IPS-11a (cell line): ENCODE measurements at regions not wholly inside any gene's neighbourhood (a gene's known extent, or its start where the extent isn't known, plus 50 kb on each side); places are given as distances from the start of the nearest gene placed in this dataset.

Experiments used
- H3K4me3 ChIP-seq: one replicate; pipeline ENCODE4 v1.5.1; 2013; ENCODE audit warnings: low read depth, low read length, control low read depth

- H3K4me3 ChIP-seq = no peak overlapping the region
Observed at GRCh38 chr7:67738145-67738544, 741.5 kb downstream of the TYW1 start.

DNA sequence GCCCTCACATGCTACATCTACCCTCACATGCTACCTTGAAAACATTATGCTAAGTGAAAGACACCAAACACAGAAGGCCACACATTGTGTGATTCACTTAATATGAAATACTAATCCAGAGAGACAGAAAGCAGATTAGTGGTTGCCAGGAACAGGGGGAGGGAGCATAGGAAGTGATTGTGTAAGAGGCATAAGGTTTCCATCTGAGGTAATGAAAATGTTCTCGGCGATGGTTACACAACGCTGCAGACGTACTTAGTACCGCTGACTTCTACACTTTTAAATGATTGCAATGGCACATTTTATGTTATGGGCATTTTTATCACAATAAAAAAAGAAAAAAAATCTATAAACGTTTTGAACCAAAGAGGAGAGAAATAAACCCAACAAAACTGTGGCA, 742.3 kb downstream of the TYW1 start:
- no peak overlapping the region for H3K4me3 ChIP-seq

- no peak overlapping the region for H3K4me3 ChIP-seq
Observed at GRCh38 chr7:67743501-67743900, 746.9 kb downstream of the TYW1 start.

GRCh38 chr7:67752227-67752626, 755.6 kb downstream of the TYW1 start:
- no peak overlapping the region for H3K4me3 ChIP-seq

GRCh38 chr7:67753891-67754290, 757.3 kb downstream of the TYW1 start:
- H3K4me3 ChIP-seq = no peak overlapping the region

GRCh38 chr7:67754651-67755050, 758.0 kb downstream of the TYW1 start:
- no peak overlapping the region for H3K4me3 ChIP-seq

DNA sequence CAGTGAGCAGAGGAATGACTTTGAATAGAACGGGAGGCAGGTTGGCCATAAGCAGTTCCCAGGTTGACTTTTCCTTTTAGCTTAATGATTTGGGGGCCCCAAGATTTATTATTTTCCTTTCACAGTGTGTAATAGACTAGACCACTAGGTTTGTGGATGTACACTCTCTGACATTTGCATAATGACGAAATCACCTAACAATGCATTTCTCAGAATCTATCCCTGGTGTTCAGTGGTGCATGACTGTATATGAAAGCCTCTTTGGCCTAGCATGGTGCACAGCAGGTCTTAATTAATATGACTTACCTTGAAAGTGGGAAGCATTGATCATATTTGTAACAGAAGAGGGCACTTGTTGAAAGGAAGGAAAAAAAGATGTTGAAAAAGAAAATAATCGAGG, 761.9 kb downstream of the TYW1 start:
- no peak overlapping the region for H3K4me3 ChIP-seq

DNA sequence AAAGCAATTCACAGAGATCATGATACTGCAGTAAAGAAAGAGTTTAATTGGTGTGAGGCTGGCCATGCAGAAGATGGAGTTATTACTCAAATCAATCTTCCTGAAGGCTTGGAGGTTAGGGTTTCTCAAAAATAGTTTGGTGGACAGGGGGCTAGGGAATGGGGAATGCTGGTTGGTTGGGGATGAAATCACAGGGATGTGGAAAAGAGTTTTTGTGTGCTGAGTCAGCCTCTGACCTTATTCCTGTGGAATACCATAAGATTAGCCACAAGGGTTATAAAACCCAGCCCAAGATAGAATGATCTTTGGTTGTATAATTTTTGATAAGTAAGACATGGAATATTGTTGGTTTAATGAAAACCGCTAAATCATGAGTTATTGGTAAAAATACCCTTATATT, 764.3 kb downstream of the TYW1 start:
- no peak overlapping the region for H3K4me3 ChIP-seq

GRCh38 chr7:67762516-67762915, 765.9 kb downstream of the TYW1 start:
- no peak overlapping the region for H3K4me3 ChIP-seq

DNA sequence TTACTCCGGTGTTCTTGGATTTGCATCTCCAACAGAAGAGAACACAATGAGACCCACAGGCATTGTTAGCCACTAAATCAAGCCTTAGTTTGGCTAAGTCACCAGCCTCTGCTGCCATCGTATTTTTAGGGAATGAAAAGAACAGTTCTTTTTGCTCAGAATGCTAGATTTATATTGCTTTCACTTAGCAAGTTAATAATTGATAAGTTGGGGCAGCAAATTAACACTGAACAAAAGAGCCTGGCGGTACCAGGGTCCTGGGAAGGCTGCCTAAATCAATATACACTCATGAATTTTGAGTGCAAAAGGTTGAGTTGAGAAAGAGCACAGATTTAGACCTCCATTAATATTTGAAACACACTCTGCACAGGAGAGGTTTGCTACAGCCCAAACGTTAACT, 767.7 kb downstream of the TYW1 start:
- H3K4me3 ChIP-seq = no peak overlapping the region

DNA sequence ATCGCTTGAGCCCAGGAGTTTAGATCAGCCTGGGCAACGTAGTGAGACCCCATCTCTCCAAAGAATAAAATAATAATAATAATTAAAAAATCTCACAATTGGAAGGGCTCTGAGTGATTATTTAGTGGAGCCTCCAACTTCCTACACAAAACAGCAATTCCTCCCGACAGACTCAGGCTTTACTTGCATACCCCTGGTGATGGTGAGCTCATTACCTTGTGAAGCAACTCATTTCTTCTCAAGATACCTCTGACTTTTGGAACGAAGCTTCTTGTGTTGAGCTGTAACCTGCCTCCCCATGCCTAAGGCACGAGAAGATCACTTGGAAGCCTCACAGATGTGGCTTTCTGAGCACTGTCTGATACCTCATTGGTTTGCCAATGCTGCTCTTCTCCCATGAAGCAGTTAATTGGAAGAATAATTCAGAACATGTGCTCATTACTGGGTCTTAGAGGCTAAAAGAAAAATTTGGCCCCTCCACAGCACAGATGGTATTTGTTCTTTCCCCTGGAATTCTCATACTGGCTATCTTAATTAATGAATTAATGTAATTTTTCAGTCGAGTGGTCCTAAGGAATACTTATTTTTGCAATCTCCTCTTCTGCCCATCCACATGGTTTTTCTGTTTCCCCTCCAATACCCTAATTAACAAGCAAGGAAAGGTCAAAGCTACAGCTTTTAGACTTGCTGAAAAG, 769.0 kb downstream of the TYW1 start:
- no peak overlapping the region for H3K4me3 ChIP-seq

GRCh38 chr7:67766906-67767410, 770.3 kb downstream of the TYW1 start:
- no peak overlapping the region for H3K4me3 ChIP-seq

- H3K4me3 ChIP-seq = no peak overlapping the region
Observed at GRCh38 chr7:67771846-67772605, 775.4 kb downstream of the TYW1 start.

- no peak overlapping the region for H3K4me3 ChIP-seq
Observed at GRCh38 chr7:67773081-67773480, 776.4 kb downstream of the TYW1 start.

DNA sequence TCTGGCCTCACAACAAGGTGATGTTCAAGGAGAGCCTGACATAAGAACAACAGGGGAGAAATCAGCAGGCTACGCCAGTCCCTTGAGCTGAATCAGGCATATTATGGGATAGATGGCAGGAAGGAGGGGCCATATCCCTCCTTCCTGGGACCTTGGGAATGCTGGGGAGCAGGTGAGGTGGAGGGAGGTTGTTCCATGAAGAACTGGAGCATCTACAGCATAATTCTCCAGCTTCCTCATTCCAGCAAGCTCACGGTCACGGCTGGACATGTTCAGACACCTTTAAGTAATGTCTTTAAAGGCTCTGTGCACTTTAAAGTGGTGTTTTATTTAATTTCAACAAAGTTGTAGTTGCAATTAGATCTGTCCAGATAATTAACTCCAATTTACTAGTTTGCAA, 780.5 kb downstream of the TYW1 start:
- no peak overlapping the region for H3K4me3 ChIP-seq

GRCh38 chr7:67781841-67782240, 785.2 kb downstream of the TYW1 start:
- no peak overlapping the region for H3K4me3 ChIP-seq

- no peak overlapping the region for H3K4me3 ChIP-seq
Observed at GRCh38 chr7:67786021-67786420, 789.4 kb downstream of the TYW1 start.

- no peak overlapping the region for H3K4me3 ChIP-seq
Observed at GRCh38 chr7:67788669-67789068, 792.0 kb downstream of the TYW1 start.

DNA sequence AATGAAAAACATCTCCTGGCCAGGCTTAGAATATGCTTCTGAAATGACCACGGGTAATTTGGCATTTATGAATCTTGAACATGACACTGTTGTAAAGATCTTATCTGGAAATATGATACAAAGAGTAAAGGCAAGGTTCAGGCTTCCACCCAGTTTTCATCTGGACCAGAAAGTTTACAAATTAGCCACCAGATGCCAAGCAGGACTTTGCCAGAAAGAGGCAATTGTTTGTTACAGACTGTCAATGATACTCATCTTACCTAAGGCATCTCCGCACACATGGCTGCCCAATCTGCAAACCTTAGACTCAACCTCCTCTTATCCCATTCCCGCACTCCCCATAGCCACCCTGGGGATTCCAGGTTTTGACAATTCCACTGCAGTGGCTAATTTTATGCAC, 795.3 kb downstream of the TYW1 start:
- no peak overlapping the region for H3K4me3 ChIP-seq

DNA sequence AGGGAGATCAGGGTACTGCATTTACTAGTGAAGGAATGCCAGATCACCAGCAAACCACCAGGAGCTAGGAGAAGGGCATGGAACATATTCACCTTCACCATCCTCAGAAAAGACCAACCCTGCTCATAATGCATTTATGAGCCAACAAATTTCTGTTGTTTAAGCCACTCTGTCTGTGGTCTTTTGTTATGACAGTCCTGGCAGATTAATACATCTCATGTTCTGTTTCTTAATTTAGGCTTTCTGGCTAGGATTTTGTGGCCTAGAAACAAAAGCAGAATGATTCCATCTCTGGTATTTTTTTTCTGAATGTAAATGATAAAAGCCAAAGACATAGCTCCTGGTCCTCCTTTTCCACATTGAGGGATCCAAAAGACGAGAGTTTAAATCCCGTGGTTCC, 797.9 kb downstream of the TYW1 start:
- no peak overlapping the region for H3K4me3 ChIP-seq

DNA sequence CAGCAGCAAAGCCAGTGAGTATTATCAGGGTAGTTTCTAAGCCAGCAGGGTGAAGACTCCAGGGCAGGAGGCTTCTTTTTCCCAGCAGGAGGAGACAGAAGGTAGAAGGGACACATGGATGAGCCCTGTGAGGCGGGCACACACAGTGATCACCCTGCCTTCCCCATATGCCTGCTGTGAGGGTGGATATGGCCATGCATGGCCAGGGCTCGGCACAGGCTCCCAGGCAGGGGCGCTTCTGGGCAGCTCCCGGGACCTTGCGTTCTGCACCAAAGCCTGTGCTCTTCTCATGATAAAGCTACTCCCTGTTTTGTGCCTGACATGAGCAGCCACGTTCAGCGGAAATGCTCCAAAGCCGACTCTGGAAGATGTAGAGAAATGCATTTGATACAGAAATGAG, 807.2 kb downstream of the TYW1 start:
- H3K4me3 ChIP-seq = no peak overlapping the region

DNA sequence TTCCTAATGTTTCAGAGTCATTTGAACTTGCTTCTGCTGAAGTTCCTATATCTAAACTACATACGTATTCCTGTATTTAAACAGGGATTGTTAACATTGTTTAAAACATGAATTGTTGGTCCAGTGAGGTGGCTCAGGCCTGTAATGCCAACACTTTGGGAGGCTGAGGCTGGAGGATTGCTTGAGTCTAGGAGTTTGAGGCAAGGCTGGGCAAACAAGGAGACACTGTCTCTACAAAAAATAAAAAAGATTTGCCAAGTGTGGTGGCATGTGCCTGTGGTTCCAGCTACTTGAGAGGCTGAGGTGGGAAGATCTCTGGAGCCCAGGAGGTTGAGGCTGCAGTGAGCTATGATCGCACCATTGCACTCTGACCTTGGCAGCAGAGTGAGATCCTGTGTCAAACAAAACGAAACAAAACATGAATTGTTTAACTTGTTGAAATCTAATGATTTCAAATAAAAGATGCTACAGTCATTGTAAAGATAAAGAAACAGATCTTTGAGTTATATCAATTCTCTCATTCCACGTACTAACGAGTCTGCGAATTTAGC, 809.4 kb downstream of the TYW1 start:
- H3K4me3 ChIP-seq = no peak overlapping the region
